CD4-positive, alpha-beta T cell (primary cell): ENCODE measurements at regions not wholly inside any gene's neighbourhood (a gene's known extent, or its start where the extent isn't known, plus 50 kb on each side); places are given as distances from the start of the nearest gene placed in this dataset.

Source experiments
- ATAC-seq: fragments of 200-7000 bp; cut with Tn5 transposase; one replicate; pipeline ENCODE4 v1.10.0; 2022; ENCODE audit warnings: mild to moderate bottlenecking; ENCODE audit not compliant: poor library complexity
- CTCF ChIA-PET: fragments of 350-600 bp; sonication (Branson Sonifier 250); formaldehyde crosslinking; loops from one replicate; lab custom pipeline; 2021; ENCODE audit warnings: antibody characterized with exemption, inconsistent platforms; lab: Charles Lee
- POLR2A ChIA-PET: fragments of 350-600 bp; sonication (Branson Sonifier 250); formaldehyde crosslinking; loops from one replicate; lab custom pipeline; 2021; ENCODE audit warnings: antibody characterized with exemption, inconsistent platforms; lab: Charles Lee
- DNase-seq, 14 experiments: peaks; one replicate each; pipeline ENCODE4 v3.0.0-alpha.2; 2013 to 2020; ENCODE audit warnings: mixed read lengths in 2 of 14
- H3K27ac ChIP-seq, 2 donors: one replicate each; pipeline versions ENCODE4 v1.5.1 to v1.7.0; 2013; ENCODE audit warnings: low read length in 2 of 2, low read depth in 1 of 2, mild to moderate bottlenecking in 1 of 2
- H3K27me3 ChIP-seq, 2 experiments: 1 replicate in 1 of 2; 2 replicates in 1 of 2; pipeline versions ENCODE4 v1.6.1 to v1.7.0; 2013; ENCODE audit warnings: low read length in 2 of 2, control low read depth in 1 of 2, mild to moderate bottlenecking in 1 of 2, moderate library complexity in 1 of 2; ENCODE audit not compliant: insufficient read depth in 2 of 2, control insufficient read depth in 1 of 2
- H3K36me3 ChIP-seq: one replicate; pipeline ENCODE4 v1.6.1; 2013; ENCODE audit warnings: low read length, control low read depth; ENCODE audit not compliant: insufficient read depth
- H3K4me1 ChIP-seq: one replicate; pipeline ENCODE4 v1.6.1; 2013; ENCODE audit warnings: low read length, control low read depth; ENCODE audit not compliant: insufficient read depth
- H3K4me3 ChIP-seq: one replicate; pipeline ENCODE4 v1.5.1; 2013; ENCODE audit warnings: mild to moderate bottlenecking, low read length, moderate library complexity
- H3K9me3 ChIP-seq, 2 experiments: 1 replicate in 1 of 2; 2 replicates in 1 of 2; pipeline versions ENCODE4 v1.6.1 to v1.7.0; 2013; ENCODE audit warnings: low read length in 2 of 2, mild to moderate bottlenecking in 2 of 2, control low read depth in 1 of 2, moderate library complexity in 1 of 2; ENCODE audit not compliant: control insufficient read depth in 1 of 2, insufficient read depth in 1 of 2
- H3K27ac Mint-ChIP-seq: one replicate; pipeline ENCODE4 v1.8.0; 2020; ENCODE audit warnings: mixed read lengths
- H3K27me3 Mint-ChIP-seq: one replicate; pipeline ENCODE4 v1.8.0; 2021; ENCODE audit warnings: mixed read lengths
- H3K36me3 Mint-ChIP-seq: one replicate; pipeline ENCODE4 v1.8.0; 2021; ENCODE audit warnings: low read depth, mixed read lengths
- H3K4me1 Mint-ChIP-seq: one replicate; pipeline ENCODE4 v1.8.0; 2021; ENCODE audit warnings: low read depth, mixed read lengths
- H3K4me3 Mint-ChIP-seq: one replicate; pipeline ENCODE4 v1.8.0; 2020; ENCODE audit warnings: mild to moderate bottlenecking, mixed read lengths
- H3K9me3 Mint-ChIP-seq: one replicate; pipeline ENCODE4 v1.8.0; 2020; ENCODE audit warnings: mixed read lengths
- CTCF ChIP-seq: fragments of 200-600 bp; IDR thresholded peaks from one replicate; pipeline ENCODE4 v1.8.0; 2022; ENCODE audit warnings: antibody characterized with exemption, mild to moderate bottlenecking
- intact Hi-C, 2 experiments: fragments of 100-400 bp; cut with DNase I in 1 of 2; cut with micrococcal nuclease in 1 of 2; formaldehyde crosslinking; loops; one replicate each; pipeline versions ENCODE4 v1.15.1 to v1.9.0; 2023 to 2025; cut with DNase I, micrococcal nuclease

- Mint-ChIP-seq H3K27me3 (no peaks in the 10 kb centered on the region), H3K4me3 (no peak overlapping the region), H3K27ac (no peak overlapping the region), H3K9me3 (no peaks in the 10 kb centered on the region), H3K4me1 (no peaks in the 10 kb centered on the region), H3K36me3 (no peaks in the 10 kb centered on the region)
- H3K27me3 ChIP-seq = no peaks in the 10 kb centered on the region
- ChIA-PET CTCF (no interaction called here), POLR2A (no interaction called here)
- no peaks in the 10 kb centered on the region for H3K36me3 ChIP-seq
- no peaks in the 10 kb centered on the region for H3K4me1 ChIP-seq
- DNase-seq = no peak
- H3K27ac ChIP-seq = no peak overlapping the region
- H3K4me3 ChIP-seq = no peak overlapping the region
- intact Hi-C loops = no loop called here
- ATAC-seq = no peak
- TF ChIP-seq CTCF = no peak
- no peaks in the 10 kb centered on the region for H3K9me3 ChIP-seq
Measured at GRCh38 chr1:101698681-101699080, 298.0 kb downstream of the OLFM3 start.

GRCh38 chr1:101704895-101705294 lies 291.8 kb downstream of the OLFM3 start:
- POLR2A ChIA-PET = no interaction called here
- no peaks in the 10 kb centered on the region for H3K36me3 Mint-ChIP-seq
- DNase-seq = no peak

GRCh38 chr1:101706366-101706765 lies 290.4 kb downstream of the OLFM3 start:
- ChIA-PET POLR2A (no interaction called here), CTCF (no interaction called here)
- Histone ChIP-seq H3K27ac (no peak overlapping the region), H3K9me3 (no peaks in the 10 kb centered on the region), H3K4me3 (no peak overlapping the region), H3K4me1 (no peaks in the 10 kb centered on the region), H3K36me3 (no peaks in the 10 kb centered on the region), H3K27me3 (no peaks in the 10 kb centered on the region)
- no peak for TF ChIP-seq CTCF
- Mint-ChIP-seq H3K27me3 (no peaks in the 10 kb centered on the region), H3K4me3 (no peak overlapping the region), H3K9me3 (no peaks in the 10 kb centered on the region), H3K36me3 (no peaks in the 10 kb centered on the region), H3K27ac (no peak overlapping the region), H3K4me1 (no peaks in the 10 kb centered on the region)
- DNase-seq (no peak), ATAC-seq (no peak)
- intact Hi-C loops = no loop called here

More at GRCh38 chr1:101704895-101705294, 291.8 kb downstream of the OLFM3 start:
- Histone ChIP-seq H3K27me3 (no peaks in the 10 kb centered on the region), H3K4me3 (no peak overlapping the region), H3K9me3 (no peaks in the 10 kb centered on the region), H3K27ac (no peak overlapping the region), H3K36me3 (no peaks in the 10 kb centered on the region), H3K4me1 (no peaks in the 10 kb centered on the region)
- H3K9me3 Mint-ChIP-seq = no peaks in the 10 kb centered on the region
- no peak overlapping the region for H3K27ac Mint-ChIP-seq
- intact Hi-C loops = no loop called here
- H3K27me3 Mint-ChIP-seq = no peaks in the 10 kb centered on the region
- no peak overlapping the region for H3K4me3 Mint-ChIP-seq
- CTCF ChIA-PET = no interaction called here
- no peaks in the 10 kb centered on the region for H3K4me1 Mint-ChIP-seq
- ATAC-seq = no peak
- TF ChIP-seq CTCF = no peak
